ENCODE measurements at regions not wholly inside any gene's neighbourhood (a gene's known extent, or its start where the extent isn't known, plus 50 kb on each side); places are given as distances from the start of the nearest gene placed in this dataset.

- TF ChIP-seq EP300 (IDR thresholded peaks at IDR 0.05) (no peak), CTCF (IDR thresholded peaks at IDR 0.05) (peak in 2 of 6 experiments; percentile 26 to 31), POLR2A (IDR thresholded peaks at IDR 0.05) (no peak)
These were observed 294.3 kb upstream of the KCNH7 start for GRCh38 chr2:163132850-163133249.
